ENCODE measurements at regions not wholly inside any gene's neighbourhood (a gene's known extent, or its start where the extent isn't known, plus 50 kb on each side); places are given as distances from the start of the nearest gene placed in this dataset.
"Not testable (repeated sequence)": the region's sequence is repeated elsewhere in the genome, so short reads cannot be mapped to it uniquely, and the experiment has no call there.

DNA sequence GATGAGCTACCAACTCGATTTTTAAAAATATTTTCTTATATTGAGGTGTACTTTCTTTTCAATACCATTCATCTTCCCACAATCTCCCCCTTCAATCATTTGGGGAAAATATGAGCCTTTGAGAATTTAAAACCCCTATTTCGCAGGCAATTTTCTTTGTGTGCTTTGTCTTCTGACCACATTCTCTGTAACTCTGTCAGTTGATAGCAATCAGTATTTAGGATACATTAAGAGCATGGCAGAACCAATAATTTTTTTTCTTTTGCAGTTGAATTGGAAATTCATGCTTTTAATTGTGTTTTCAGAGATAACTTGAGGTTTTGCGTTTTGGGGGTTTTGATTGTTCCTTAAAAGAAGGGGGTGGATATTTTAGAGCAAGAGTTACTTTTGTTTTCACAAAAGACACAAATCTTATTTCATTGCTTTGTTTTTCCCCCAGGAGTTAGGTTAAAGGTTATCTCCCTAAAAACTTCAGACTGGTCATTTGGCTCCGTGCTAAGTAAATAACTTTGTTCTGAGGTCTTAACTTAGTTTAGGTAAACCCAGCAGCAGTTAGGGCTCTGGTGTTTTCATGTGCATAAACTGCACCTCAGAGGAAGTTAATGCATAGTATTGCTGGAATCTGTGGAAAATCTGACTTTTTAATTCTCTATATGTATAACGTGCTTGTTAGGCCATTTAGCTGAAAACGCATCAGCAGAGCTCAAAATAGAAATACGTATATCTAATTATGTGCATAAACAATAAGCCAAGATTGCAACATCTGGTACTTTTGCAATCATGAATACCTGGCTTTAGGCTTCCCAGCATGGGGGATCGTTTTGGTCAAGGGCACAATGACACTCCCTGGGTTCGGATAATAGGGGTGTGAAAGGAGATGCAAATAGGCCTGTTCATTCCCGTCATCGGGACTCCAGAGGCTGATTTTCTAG is 676.4 kb upstream of the ANKRD30A start:
- no peak for DNase-seq (ENCODE audit: low read depth)

DNA sequence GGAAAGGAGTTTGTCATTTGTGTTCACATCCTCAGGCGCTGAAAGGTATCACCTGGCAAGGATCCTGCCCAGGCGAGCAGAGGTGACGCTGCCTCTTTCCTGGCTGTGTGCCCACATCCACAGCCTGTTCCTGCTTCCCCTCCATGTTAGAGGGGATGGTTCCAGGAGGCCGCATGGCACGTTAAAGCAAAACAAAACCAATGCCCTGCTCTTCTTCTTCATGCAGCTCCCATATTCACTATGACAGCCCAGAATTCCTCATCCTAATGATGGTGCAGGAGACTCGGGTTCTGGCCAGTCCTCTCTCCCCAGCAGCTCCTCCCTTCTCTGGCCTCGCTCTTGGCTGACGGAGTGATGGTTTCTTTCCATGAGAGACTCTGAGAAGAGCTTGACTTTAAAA is 678.5 kb upstream of the ANKRD30A start:
- DNase-seq (ENCODE audit: low read depth), result no peak

DNA sequence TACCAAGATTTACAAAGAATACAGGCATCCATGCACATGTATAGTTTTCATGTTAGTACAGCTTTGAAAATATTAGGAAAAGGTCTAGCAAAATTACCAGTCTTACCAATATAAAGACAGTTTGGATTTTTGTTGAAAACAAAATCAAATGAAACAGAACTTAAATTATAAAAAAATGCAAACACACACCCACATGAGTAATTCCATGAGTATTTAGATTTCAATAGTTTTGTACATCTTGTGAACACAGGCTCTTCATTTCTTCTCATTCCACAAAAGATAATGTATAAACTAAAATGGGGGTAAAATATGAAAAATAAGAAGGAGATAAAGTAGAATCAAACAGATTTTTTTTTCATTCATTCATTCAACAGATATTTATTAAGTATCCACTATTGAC is 682.2 kb upstream of the ANKRD30A start:
- DNase-seq (ENCODE audit: low read depth), result no peak

DNA sequence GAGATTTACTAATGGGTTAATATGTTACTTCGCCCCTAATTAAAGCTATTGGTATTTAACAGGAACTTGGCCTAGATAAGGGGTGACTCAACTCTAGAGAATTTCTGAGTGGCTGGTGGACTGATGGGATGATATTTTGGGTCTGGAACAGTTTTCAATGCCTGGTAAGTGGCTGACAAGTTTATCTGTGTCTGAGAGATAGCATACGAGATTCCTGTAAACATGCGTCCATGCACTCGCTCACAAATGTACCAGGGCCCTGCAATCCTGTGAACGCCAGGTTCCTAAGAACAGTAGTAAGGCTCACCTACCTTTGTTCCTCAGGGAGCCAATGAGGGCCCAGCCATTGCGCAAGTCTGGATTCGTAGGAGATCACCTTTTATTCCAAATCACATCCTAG is 683.8 kb upstream of the ANKRD30A start:
- no peak for DNase-seq (ENCODE audit: low read depth)

DNA sequence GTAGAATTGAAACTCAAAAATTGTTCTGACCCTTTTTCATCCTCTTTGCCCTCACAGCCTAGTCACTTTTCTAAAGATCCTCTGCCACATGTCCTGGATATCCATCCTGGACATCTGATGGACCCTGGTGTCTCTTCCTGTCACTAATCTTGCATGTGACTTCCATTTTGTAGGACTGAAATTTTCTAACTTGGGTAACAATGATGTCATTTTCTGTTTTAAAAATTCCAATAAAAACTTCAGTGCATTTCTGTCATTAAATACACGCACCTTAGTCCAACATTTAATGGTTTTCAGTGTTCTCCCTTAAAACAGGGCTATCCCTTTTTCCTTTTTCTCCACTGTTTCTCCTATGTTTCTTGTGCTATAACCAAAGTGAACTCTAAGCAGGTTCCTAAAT is 684.9 kb upstream of the ANKRD30A start:
- DNase-seq (ENCODE audit: low read depth), result no peak

DNA sequence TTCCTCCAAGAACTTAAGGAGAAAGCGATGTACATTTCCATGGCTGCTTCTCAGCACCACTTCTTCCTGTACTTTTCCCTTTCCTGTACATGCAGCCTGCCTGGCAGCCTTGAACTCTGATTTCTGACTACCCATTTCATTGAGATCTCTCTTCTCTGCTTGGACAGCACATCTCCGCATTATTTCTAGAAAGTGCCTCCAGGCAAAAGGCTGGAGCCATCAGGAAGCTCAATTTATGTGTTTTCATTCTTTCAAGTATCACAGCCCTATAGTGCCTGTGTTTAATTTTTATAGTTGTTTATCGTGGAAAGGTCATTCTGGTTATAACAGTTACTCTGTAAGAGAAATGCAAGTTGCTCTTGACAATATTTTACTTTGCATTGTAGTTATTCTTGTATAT is 688.0 kb upstream of the ANKRD30A start:
- DNase-seq (ENCODE audit: low read depth), result no peak

DNA sequence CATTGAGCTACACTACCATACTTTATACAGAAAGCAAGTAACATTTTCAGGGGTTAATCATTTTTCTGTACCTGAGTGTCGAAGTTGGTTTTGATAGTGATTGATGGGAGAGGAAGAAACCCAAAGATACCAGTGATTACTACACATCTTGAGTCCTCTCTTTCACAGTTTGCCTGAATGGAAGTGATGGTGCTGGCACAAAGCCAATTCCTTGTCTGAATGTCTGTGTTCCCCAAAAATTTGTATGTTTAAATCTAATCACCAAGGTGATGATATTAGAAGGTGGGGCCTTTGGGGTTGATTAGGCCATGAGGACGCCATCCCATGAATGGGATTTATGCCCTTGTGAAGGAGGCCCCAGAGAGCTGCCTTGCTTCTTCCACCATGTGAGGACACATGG is 696.9 kb upstream of the ANKRD30A start:
- no peak for DNase-seq (ENCODE audit: low read depth)

DNA sequence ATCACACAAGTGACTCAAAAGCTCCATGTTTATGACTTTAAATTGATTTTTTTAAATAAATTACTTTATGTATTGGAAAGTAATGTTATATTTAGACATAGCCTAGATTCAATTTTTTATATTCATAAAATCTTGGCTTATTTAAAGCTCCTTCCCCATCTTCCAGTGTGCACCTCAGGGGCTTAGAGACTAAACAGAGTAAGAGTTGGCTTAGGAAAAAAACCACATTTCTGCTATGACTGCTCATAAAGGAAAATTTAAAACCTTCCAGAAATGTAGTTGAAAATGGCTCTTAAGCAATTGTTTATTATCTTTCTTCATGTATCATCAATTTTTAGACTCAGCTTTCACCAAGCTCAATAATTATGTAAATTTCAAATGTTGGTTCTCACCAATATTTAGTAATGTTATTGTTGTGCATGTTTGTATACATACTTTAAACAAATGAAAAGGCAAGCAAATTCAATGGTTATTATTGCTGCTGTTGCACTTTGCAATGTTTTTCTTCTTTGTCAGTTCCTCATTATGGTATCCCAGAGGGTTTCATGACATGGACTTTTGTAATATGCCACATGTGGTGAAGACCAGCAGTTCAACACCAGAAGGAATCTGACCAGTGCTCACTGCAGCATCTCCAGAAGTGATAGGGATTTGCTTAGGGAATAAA is 700.1 kb upstream of the ANKRD30A start:
- no peak for DNase-seq (ENCODE audit: low read depth)

DNA sequence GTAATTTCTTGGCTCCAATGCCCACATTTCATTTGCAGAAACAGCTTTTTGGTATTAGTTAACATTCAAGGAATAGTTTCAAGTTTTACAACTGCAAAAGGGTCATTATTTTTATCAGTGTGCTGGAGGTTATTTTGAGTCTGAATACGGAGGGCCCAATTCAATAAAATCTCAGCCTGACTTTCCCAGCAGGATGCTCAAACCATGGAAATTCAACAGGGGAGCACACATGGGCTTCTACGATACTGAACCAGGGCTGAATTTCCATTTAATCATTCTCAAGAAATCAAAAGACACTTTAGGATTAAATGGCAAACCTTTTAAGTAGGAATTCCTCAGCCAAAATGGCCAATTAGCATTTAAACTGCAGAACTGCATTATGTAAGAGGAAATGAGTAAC is 700.9 kb upstream of the ANKRD30A start:
- no peak for DNase-seq (ENCODE audit: low read depth)

DNA sequence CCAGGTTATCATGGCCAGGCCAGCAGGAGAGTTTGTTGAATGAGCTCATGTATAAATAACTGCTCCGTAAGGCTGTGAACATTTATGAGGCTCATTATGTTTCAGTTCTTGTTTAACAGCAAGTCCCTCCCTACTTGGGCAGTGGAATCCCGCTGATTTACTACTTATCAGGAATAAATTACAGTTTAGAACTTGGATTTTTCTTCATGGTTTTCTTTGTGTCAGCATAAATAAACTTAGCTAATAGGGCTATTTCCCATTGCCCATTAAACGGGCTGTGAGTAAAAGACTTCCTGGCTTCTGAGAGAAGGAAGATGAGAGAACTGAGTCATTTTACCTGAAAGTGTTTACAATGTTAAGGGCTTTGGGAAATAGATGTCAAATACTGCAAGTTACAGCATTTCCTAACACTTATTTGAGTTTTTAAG is 701.6 kb upstream of the ANKRD30A start:
- peak; percentile 16 for DNase-seq (ENCODE audit: low read depth)

DNA sequence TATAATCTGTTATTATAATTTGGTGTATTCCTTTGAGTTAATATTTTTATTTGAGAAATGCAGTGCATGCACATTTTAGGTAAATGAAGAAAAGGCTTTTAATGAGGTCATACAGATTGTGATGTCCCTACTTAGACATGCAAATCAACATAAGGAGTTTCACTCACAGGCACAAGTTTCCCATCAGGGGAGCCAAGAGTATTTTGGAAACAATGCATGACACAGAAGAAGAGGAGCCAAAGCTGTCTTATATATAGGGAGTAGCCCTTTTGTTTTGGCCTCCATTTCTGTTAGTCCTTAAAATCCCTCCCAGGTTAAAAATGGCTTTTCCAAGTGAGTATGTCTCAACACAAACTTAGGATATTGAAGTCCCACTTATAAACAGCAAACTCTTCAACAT is 703.4 kb upstream of the ANKRD30A start:
- no peak for DNase-seq (ENCODE audit: low read depth)

DNA sequence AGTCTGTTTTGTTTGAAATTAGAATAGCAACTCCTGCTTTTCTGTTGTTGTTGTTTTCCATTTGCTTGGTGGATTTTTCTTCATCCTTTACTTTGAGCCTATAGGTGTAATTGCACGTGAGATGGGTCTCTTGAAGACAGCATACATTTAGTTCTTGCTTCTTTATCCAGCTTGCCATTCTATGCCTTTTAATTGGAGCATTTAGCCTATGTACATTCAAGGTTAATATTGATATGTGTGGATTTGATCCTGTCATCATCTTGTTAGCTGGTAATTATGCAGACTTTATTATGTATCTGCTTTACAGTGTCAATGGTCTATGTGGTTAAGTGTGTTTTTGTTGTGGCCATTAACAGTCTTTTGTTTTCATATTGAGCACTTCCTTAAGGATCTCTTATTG is 708.9 kb upstream of the ANKRD30A start:
- no peak for DNase-seq (ENCODE audit: low read depth)

DNA sequence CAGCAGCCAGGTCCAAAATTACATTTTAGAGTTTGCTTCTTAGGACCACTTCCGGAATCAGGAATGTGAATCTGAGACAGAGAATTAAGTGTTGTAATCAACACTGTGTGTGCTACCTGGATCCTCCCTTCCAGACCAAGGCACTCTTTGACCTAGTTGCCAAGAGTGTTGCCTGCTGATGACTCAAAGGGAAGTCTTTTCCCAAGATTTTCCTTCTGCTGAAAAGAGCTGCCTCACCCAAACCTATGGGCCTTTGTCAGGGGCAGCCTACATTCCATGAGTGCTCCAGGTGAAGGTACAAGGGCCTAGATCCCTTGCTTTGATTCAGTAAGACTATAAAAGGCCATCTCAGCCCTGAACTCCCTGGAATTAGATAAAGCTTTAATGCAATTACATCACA is 712.5 kb upstream of the ANKRD30A start:
- DNase-seq (ENCODE audit: low read depth), result no peak

DNA sequence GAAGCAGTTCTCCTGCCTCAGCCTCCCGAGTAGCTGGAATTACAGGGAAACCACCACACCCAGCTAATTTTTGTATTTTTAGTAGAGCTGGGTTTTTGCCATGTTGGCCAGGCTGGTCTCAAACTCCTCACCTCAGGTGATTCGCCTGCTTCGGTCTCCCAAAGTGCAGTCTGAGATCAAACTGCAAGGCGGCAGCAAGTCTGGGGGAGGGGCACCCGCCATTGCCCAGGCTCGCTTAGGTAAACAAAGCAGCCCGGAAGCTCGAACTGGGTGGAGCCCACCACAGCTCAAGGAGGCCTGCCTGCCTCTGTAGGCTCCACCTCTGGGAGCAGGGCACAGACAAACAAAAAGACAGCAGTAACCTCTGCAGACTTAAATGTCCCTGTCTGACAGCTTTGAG is 725.2 kb upstream of the ANKRD30A start:
- not testable (repeated sequence) for DNase-seq (ENCODE audit: low read depth)

DNA sequence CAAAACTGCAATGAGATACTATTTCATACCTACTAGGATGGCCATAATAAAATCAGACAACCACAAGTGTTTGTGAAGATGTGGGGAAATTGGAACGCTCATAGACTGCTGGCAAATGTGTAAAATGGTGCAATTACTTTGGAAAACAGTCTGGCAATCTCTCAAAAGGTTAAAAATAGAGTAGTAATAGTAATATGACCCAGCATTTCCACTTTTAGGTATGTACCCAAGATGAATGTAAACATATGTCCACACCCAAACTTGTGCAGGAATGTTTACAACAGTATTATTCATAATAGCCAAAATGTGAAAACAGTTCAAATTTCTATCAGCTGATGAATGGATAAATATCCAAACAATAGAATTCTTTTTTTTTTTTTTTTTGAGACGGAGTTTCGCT is 731.6 kb upstream of the ANKRD30A start:
- no peak for DNase-seq (ENCODE audit: low read depth)

DNA sequence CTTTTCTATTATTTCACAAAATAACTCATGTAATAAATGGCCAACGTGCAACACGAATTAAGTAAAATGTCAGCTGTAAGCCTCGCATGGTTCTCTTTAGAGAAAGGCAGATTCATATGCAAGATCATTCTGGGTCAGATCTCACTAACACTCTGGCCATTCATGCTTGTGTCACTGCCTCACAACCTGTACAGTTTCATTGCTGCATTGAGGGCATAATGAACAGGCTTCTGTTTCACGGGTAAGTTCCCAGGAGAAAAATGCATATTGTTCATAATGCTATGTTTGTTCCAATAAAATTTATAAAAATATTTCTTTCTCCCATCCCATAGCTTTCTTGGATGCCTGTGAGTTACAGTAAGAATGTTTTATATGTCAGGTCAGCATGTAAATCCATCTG is 734.0 kb upstream of the ANKRD30A start:
- no peak for DNase-seq (ENCODE audit: low read depth)

DNA sequence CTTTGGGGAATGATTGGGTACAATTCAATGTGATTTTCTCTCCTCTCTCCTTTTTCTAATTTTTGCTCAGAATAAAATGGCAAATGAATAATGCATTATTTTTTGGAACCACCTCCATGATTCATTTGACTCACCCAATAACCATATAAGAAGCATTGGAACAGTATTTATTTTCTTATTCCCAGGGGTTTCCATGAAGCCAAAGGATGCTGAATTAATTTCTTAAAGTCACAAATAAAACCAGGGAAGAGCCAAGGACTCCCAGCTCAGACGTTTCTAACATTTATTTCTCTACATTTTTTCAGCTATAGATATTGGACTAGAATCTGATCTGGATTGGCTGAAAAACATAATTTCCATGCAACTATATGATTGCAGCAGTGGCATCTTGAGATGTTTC is 735.2 kb upstream of the ANKRD30A start:
- DNase-seq (ENCODE audit: low read depth), result no peak

DNA sequence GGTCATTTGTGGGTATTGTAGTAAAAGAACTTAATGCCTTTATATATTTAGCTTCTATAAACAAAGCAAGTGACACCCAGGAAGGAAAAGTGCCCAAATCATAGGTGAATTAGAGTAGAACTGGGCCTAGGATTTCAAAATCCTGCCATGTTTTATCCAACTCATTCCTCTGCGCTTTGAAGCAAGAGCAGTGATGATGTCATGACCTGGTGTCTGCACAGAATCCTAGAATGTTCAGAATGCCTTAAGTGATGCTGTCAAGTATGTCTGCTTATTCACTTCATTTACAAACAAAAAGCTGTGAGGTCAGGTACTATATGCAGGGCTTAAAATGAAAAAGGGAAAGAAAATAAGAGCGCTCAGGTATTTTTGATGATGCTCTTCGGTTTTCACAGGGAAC is 737.2 kb upstream of the ANKRD30A start:
- no peak for DNase-seq (ENCODE audit: low read depth)

DNA sequence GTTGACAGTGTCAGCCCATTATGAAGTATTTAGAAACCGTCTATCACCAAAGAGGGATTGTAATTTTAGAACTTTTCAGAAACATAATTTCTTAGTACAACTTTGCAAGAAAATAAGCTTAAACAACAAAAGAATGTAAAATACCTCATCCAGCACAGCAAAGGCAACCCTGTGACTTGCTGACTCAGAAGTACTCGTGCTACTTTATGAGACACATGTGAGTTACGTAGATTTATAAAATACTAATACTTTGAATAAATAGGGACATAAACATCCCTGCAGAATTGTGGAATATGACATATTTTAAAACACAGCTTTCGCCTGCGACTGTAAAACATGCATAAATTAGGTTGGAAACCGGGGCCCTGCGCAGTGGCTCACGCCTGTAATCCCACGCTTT is 739.7 kb upstream of the ANKRD30A start:
- no peak for DNase-seq (ENCODE audit: low read depth)

DNA sequence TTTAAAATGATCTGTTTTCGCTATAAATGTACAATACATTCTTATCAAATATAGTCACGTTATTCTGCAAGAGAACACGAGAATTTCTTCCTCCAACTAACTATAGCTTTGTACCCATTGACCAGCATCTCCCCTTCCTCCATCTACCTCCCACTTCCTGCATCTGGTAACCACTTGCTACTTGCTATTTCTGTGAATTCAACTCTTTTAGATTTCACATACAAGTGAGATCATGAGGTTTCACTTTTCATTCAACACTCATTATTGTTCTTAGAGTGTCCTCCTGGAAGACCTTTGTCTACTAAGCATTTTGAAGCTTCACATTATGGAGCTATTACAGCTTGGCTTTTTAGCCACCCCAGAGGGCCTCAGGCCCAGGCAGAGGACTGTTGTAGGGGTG is 741.3 kb upstream of the FZD8 start:
- DNase-seq (ENCODE audit: low read depth), result no peak

DNA sequence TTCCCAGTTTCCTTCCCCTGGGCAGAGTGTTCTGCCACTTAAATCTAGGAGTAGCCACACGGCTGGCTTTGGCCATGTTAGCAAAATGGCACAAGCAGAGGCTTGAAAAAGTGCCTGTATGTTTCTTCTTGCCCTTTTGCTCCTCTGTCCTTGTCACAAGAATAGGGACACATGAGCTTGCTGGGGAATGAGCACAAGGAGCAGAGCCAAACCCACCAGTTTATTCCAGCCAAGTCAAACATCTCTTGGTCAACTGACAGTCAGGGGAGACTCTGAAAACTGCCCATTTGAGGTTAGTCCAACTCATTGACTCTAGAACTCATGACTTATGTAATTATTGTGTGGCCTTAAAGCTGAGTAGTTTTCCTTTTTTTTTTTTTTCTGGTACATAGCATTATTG is 739.7 kb upstream of the FZD8 start:
- no peak for DNase-seq (ENCODE audit: low read depth)

DNA sequence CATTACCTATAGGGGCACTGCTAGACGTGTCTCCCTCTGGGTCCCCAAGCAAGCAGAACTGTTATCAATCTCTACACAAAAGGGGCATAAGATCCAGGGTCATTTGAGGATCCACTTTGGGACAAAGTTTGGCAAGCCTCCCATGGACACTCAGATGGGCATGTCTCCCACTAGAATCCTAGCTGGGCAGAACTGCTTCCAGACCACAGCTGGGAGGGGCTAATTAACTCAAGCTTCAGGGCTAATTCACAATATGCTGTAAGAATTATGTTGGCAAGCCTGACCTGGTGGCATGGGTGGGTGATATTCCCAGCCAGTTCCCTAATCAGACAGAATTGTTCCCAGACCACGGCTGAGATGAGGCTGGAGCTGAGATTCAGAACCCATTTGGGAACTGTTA is 738.4 kb upstream of the FZD8 start:
- DNase-seq (ENCODE audit: low read depth), result no peak

DNA sequence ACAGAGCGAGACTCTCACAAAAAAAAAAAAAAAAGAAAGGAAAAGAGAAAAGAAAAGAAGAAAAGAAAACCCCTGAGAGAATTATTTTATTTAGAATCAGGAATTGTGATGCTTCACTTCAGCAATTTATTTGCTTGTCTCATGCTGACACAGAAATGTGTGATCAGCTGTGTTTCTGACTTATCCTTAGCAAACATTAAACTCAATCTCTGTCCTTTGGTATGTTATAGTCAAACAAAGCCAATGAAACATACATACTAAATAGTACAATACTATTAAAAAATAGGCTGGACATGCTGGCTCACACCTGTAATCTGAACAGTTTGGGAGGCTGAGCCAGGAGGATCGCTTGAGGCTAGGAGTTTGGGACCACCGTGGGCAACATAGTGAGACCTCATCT is 733.0 kb upstream of the FZD8 start:
- no peak for DNase-seq (ENCODE audit: low read depth)

Measured in GM04504 (cell line).